C4-2B (cell line): ENCODE measurements at regions not wholly inside any gene's neighbourhood (a gene's known extent, or its start where the extent isn't known, plus 50 kb on each side); places are given as distances from the start of the nearest gene placed in this dataset.

Source experiments
- H3K27ac ChIP-seq: fragments of 450-650 bp; 2 replicates; pipeline ENCODE4 v1.5.1; 2017
- ZFX ChIP-seq: fragments of 450-650 bp; IDR thresholded peaks from 2 replicates; pipeline ENCODE4 v1.6.1; 2017
- TF ChIP-seq, protein P1 (sequence below): fragments of 450-650 bp; conservative IDR thresholded peaks from 2 replicates; pipeline ENCODE4 v1.5.1; 2017; ENCODE audit warnings: mild to moderate bottlenecking

DNA sequence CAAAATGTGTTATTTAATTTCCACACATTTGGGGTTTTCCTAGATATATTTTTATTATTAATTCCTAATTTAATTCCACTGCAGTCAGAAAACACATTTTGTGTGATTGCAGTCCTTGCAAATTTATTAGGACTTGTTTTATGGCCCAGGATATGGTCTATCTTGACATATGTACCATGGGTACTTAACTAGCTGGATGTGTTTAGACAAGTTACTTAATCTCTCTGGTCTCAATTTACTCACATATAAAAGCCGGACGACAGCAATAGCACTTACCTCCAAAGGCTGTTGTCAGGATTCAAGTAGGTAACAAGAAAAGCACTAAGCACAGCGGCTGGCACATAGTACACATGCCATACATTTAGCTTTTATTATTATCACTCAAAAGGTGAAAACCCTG is 118.2 kb upstream of the MSX2 start:
- no peak overlapping the region for H3K27ac ChIP-seq
- no peak for TF ChIP-seq ZFX
- TF ChIP-seq, protein P1, sequence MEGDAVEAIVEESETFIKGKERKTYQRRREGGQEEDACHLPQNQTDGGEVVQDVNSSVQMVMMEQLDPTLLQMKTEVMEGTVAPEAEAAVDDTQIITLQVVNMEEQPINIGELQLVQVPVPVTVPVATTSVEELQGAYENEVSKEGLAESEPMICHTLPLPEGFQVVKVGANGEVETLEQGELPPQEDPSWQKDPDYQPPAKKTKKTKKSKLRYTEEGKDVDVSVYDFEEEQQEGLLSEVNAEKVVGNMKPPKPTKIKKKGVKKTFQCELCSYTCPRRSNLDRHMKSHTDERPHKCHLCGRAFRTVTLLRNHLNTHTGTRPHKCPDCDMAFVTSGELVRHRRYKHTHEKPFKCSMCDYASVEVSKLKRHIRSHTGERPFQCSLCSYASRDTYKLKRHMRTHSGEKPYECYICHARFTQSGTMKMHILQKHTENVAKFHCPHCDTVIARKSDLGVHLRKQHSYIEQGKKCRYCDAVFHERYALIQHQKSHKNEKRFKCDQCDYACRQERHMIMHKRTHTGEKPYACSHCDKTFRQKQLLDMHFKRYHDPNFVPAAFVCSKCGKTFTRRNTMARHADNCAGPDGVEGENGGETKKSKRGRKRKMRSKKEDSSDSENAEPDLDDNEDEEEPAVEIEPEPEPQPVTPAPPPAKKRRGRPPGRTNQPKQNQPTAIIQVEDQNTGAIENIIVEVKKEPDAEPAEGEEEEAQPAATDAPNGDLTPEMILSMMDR = no peak

DNA sequence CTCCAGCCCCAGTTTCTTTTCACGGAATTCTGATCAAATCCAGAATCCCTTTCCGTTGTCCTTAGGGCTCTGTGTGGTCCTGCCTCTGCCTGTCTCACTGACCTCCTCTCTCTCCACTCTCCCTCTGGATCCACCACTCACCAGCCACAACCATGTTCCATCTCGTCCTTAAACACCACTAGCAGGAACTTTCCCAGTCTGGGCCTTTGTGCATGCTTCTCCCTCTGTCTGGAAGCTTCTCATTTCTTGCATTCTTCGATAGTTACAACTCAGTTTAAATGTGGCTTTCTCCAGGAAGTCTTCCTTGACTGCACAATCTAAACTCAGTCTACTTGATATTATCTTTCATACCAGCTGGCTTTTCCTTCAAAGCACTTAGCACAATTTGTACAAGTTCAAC is 117.7 kb upstream of the MSX2 start:
- TF ChIP-seq, protein P1 = no peak
- no peak for TF ChIP-seq ZFX
- no peak overlapping the region for H3K27ac ChIP-seq

DNA sequence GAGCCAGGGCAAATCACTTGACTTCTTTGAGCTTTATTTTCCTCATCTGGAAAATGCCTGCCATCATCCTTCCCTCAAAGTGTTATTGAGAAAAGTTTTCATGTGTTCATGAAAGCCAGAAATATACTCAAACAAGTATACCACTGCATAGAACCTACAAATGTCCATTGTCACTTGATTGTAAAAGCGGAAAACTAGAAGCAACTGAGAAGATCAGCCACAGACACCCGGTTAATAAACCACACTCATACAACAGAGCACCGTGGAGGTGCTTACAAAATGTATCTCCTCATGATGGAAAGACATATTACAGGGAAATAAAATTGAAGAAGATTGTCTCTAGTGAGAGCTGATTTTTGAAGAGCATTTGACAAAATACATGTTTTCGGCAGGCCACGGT is 117.2 kb upstream of the MSX2 start:
- TF ChIP-seq, protein P1 = no peak
- no peak for TF ChIP-seq ZFX
- no peak overlapping the region for H3K27ac ChIP-seq

DNA sequence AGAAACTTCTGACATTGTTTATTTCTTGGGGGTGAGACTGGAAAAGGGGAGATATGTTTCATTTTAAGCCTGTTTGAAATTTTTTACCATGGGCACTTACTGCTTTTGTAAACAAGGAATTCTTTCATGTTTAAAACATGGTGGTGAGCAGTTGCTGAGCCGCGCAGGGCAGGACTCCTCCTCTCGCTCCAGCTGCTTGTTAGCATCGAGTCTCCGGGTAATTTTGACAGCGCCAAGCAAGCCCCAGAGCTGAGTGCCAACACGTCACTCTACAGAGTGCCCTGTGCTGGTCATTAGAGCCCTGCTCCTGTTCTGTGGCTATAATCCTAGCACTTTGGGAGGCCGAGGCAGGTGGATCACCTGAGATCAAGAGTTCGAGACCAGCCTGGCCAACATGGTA is 116.5 kb upstream of the MSX2 start:
- H3K27ac ChIP-seq = no peak overlapping the region
- TF ChIP-seq, protein P1 = no peak
- TF ChIP-seq ZFX = no peak

DNA sequence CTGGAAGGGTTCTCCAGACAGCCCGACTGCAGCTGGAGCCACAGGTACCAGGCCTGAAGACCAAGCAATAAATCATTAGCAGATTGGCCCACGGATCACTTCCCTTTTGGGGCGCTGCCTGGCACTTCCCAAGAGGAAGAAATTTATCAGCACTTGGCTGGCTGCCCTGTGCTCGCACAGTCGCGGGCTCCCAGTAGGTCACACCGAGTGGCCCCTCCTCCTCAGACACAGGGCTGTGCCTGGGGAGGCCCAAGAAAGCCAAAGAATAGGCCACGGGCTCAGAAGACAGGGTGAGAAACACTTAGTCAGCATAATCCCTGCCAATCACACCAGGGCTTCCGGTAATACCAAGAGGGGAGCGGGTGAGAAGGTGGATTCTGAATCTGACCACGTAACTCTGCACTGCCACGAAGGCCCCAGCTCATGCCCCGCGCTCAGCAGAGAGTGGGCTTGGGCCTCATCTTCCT is 115.7 kb upstream of the MSX2 start:
- H3K27ac ChIP-seq = no peak overlapping the region
- no peak for TF ChIP-seq ZFX

DNA sequence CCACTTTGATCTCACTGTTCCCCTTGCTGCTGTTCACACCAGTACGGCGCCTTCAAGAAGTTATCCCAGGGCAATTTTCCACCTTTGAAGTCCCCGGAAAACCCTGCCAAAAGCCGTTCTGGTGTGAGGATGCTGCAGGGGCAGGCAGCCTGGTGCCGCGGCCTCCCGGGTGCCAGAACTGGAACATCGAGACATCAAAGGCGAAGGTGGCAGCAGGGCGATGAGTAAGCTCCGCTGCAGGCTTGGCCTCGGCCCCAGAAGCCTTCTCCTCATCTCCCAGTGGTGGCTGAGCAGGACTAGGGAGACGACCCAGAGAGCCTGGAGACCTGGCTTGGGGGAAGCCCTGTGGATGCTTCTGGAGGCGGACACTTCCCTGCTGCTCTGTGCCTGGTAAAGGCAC is 115.3 kb upstream of the MSX2 start:
- TF ChIP-seq ZFX = no peak
- H3K27ac ChIP-seq = no peak overlapping the region

DNA sequence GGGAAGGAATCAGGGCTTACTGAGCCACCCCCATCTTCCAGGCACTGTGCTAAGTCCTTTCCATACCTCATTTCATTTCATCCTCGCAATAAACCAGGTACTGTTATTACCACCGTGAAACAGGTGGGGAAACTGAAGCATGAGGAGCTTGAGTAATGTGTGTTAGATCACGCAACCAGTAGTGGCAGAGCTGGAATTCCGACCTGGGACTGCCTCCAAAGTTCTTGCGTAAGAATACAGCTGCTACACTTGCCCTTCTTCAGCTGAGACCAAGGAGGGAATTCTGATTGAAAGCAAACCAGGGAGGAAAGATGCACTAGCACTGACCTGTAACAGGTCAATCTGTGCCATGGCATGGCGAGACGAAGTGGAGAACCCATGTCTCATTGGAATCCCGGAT is 113.4 kb upstream of the MSX2 start:
- no peak overlapping the region for H3K27ac ChIP-seq
- TF ChIP-seq, protein P1 = no peak
- no peak for TF ChIP-seq ZFX

DNA sequence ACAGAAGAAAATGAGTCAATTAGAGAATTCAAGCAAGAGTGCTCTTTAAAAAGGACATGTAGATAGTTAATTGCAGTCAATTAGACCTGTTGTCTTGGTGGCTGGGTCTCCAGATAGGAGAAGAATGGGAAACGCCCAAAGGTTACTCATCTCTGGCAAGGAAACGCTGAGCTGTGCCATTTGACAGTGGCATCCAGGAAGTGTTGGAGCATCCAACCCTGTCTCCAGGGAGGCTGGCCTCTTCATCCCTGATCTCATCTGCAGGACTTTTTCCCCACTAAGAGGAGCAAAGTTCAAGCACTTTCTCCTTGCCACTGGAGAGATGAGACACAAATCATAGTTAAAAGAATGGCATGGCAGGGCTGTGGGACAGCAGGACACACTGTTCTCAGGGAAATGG is 111.7 kb upstream of the MSX2 start:
- H3K27ac ChIP-seq = no peak overlapping the region
- TF ChIP-seq, protein P1 = no peak
- no peak for TF ChIP-seq ZFX
